HAP-1 (cell line): ENCODE measurements at regions not wholly inside any gene's neighbourhood (a gene's known extent, or its start where the extent isn't known, plus 50 kb on each side); places are given as distances from the start of the nearest gene placed in this dataset.

Experiments
- DNase-seq, 2 experiments: peaks; one replicate each; pipeline ENCODE4 v3.0.0-alpha.2; 2016 to 2020; ENCODE audit warnings: low spot score in 2 of 2
- H3K27me3 ChIP-seq: fragments of 250-450 bp; sonication (Bioruptor Pico); 2 replicates; pipeline ENCODE4 v1.5.1; 2020; ENCODE audit warnings: low read depth, mild to moderate bottlenecking, moderate library complexity
- H3K36me3 ChIP-seq: fragments of 250-450 bp; sonication (Bioruptor Pico); replicated peaks from 2 replicates; pipeline ENCODE4 v1.5.1; 2020; ENCODE audit warnings: mild to moderate bottlenecking
- H3K4me1 ChIP-seq: fragments of 250-450 bp; sonication (Bioruptor Pico); 2 replicates; pipeline ENCODE4 v1.5.1; 2020; ENCODE audit warnings: mild to moderate bottlenecking
- H3K4me3 ChIP-seq: fragments of 250-450 bp; sonication (Bioruptor Pico); 2 replicates; pipeline ENCODE4 v1.5.1; 2020; ENCODE audit warnings: mild to moderate bottlenecking, moderate library complexity
- H3K9me3 ChIP-seq: fragments of 250-450 bp; sonication (Bioruptor Pico); 2 replicates; pipeline ENCODE4 v1.5.1; 2020; ENCODE audit warnings: mild to moderate bottlenecking, moderate library complexity
- in situ Hi-C: fragments of 300-500 bp; cut with MboI; formaldehyde crosslinking; loops from 3 replicates; pipeline ENCODE4 v1.14.3; 2020; ENCODE audit warnings: low sequenced_read_pairs, inconsistent platforms, mixed read lengths

- Histone ChIP-seq H3K9me3 (no peaks in the 10 kb centered on the region), H3K36me3 (no peaks in the 10 kb centered on the region), H3K4me1 (peaks cover 6% of the 10 kb centered on the region), H3K4me3 (no peak overlapping the region), H3K27me3 (no peaks in the 10 kb centered on the region)
- in situ Hi-C loops = no loop called here
- DNase-seq = no peak
Observed at GRCh38 chr3:153008226-153008625, 153.8 kb upstream of the RAP2B start.

- in situ Hi-C loops = no loop called here
- Histone ChIP-seq H3K4me1 (no peaks in the 10 kb centered on the region), H3K9me3 (no peaks in the 10 kb centered on the region), H3K27me3 (no peaks in the 10 kb centered on the region; the same call in 1 of the 2 replicates), H3K36me3 (no peaks in the 10 kb centered on the region), H3K4me3 (no peak overlapping the region)
- DNase-seq = no peak
Observed at GRCh38 chr3:153023896-153024295, 138.1 kb upstream of the RAP2B start.

- peak in 1 of 2 experiments; percentile 53 for DNase-seq
- in situ Hi-C loops = loop anchor here (25.0 kb wide), 3 partner anchors 261 to 936 kb away; no protein-coding TSS in a partner anchor
- H3K27me3 ChIP-seq = no peaks in the 10 kb centered on the region; the same call in 1 of the 2 replicates
- no peaks in the 10 kb centered on the region for H3K4me1 ChIP-seq
- no peak overlapping the region for H3K4me3 ChIP-seq
- H3K36me3 ChIP-seq = no peaks in the 10 kb centered on the region
- H3K9me3 ChIP-seq = no peaks in the 10 kb centered on the region
Observed at GRCh38 chr3:153026026-153026425, 136.0 kb upstream of the RAP2B start.

GRCh38 chr3:153028381-153028780 lies 133.6 kb upstream of the RAP2B start:
- H3K4me1 ChIP-seq = no peaks in the 10 kb centered on the region
- no peaks in the 10 kb centered on the region; the same call in 1 of the 2 replicates for H3K27me3 ChIP-seq
- no peak for DNase-seq
- H3K36me3 ChIP-seq = no peaks in the 10 kb centered on the region
- H3K4me3 ChIP-seq = no peak overlapping the region
- H3K9me3 ChIP-seq = no peaks in the 10 kb centered on the region
- in situ Hi-C loops = loop anchor here (25.0 kb wide), 3 partner anchors 259 to 934 kb away; no protein-coding TSS in a partner anchor

GRCh38 chr3:153029350-153029749 lies 132.7 kb upstream of the RAP2B start:
- in situ Hi-C loops = loop anchor here (25.0 kb wide), 3 partner anchors 258 to 933 kb away; no protein-coding TSS in a partner anchor
- Histone ChIP-seq H3K27me3 (no peaks in the 10 kb centered on the region; the same call in 1 of the 2 replicates), H3K4me1 (no peaks in the 10 kb centered on the region), H3K9me3 (no peaks in the 10 kb centered on the region), H3K4me3 (no peak overlapping the region), H3K36me3 (no peaks in the 10 kb centered on the region)
- DNase-seq = no peak

- no peak for DNase-seq
- in situ Hi-C loops = loop anchor here (25.0 kb wide), 3 partner anchors 254 to 929 kb away; no protein-coding TSS in a partner anchor
Observed at GRCh38 chr3:153032891-153033290, 129.1 kb upstream of the RAP2B start.

GRCh38 chr3:153036846-153037245 lies 125.2 kb upstream of the RAP2B start:
- Histone ChIP-seq H3K36me3 (no peaks in the 10 kb centered on the region), H3K9me3 (no peaks in the 10 kb centered on the region), H3K27me3 (no peaks in the 10 kb centered on the region), H3K4me3 (no peak overlapping the region), H3K4me1 (no peaks in the 10 kb centered on the region)
- DNase-seq = no peak
- in situ Hi-C loops = loop anchor here (25.0 kb wide), 3 partner anchors 250 to 925 kb away; no protein-coding TSS in a partner anchor

More at GRCh38 chr3:153032891-153033290, 129.1 kb upstream of the RAP2B start:
- no peak overlapping the region for H3K4me3 ChIP-seq
- H3K36me3 ChIP-seq = no peaks in the 10 kb centered on the region
- H3K27me3 ChIP-seq = no peaks in the 10 kb centered on the region
- no peaks in the 10 kb centered on the region for H3K9me3 ChIP-seq
- H3K4me1 ChIP-seq = no peaks in the 10 kb centered on the region

- no peak overlapping the region for H3K4me3 ChIP-seq
- in situ Hi-C loops = loop anchor here (25.0 kb wide), 3 partner anchors 249 to 924 kb away; no protein-coding TSS in a partner anchor
- H3K4me1 ChIP-seq = peaks cover 4% of the 10 kb centered on the region; the same call in 1 of the 2 replicates
Observed at GRCh38 chr3:153038367-153038766, 123.7 kb upstream of the RAP2B start.

GRCh38 chr3:153038779-153039178 lies 123.2 kb upstream of the RAP2B start:
- DNase-seq = no peak
- Histone ChIP-seq H3K36me3 (no peaks in the 10 kb centered on the region), H3K9me3 (no peaks in the 10 kb centered on the region), H3K4me1 (peaks cover 7% of the 10 kb centered on the region; the same call in 1 of the 2 replicates), H3K27me3 (no peaks in the 10 kb centered on the region), H3K4me3 (no peak overlapping the region)
- in situ Hi-C loops = loop anchor here (25.0 kb wide), 3 partner anchors 249 to 924 kb away; no protein-coding TSS in a partner anchor

More at GRCh38 chr3:153038367-153038766, 123.7 kb upstream of the RAP2B start:
- H3K36me3 ChIP-seq = no peaks in the 10 kb centered on the region
- no peak for DNase-seq
- no peaks in the 10 kb centered on the region for H3K9me3 ChIP-seq
- no peaks in the 10 kb centered on the region for H3K27me3 ChIP-seq

GRCh38 chr3:153041181-153041580 lies 120.8 kb upstream of the RAP2B start:
- Histone ChIP-seq H3K4me3 (no peak overlapping the region), H3K9me3 (no peaks in the 10 kb centered on the region)
- in situ Hi-C loops = loop anchor here (25.0 kb wide), 3 partner anchors 246 to 921 kb away; no protein-coding TSS in a partner anchor

GRCh38 chr3:153042088-153042487 lies 119.9 kb upstream of the RAP2B start:
- no peaks in the 10 kb centered on the region for H3K36me3 ChIP-seq
- no peak overlapping the region for H3K4me3 ChIP-seq
- H3K9me3 ChIP-seq = no peaks in the 10 kb centered on the region
- DNase-seq = no peak
- peaks cover 7% of the 10 kb centered on the region; the same call in 1 of the 2 replicates for H3K4me1 ChIP-seq
- no peaks in the 10 kb centered on the region for H3K27me3 ChIP-seq
- in situ Hi-C loops = loop anchor here (25.0 kb wide), 3 partner anchors 245 to 920 kb away; no protein-coding TSS in a partner anchor

More at GRCh38 chr3:153041181-153041580, 120.8 kb upstream of the RAP2B start:
- DNase-seq = no peak
- no peaks in the 10 kb centered on the region for H3K36me3 ChIP-seq
- no peaks in the 10 kb centered on the region for H3K27me3 ChIP-seq
- H3K4me1 ChIP-seq = peaks cover 7% of the 10 kb centered on the region; the same call in 1 of the 2 replicates

- no peaks in the 10 kb centered on the region for H3K9me3 ChIP-seq
- H3K36me3 ChIP-seq = no peaks in the 10 kb centered on the region
- H3K4me3 ChIP-seq = no peak overlapping the region
- in situ Hi-C loops = loop anchor here (25.0 kb wide), 3 partner anchors 243 to 918 kb away; no protein-coding TSS in a partner anchor
- no peak for DNase-seq
- H3K4me1 ChIP-seq = peaks cover 7% of the 10 kb centered on the region; the same call in 1 of the 2 replicates
- no peaks in the 10 kb centered on the region for H3K27me3 ChIP-seq
Observed at GRCh38 chr3:153043729-153044328, 118.2 kb upstream of the RAP2B start.

- Histone ChIP-seq H3K4me1 (peaks cover 7% of the 10 kb centered on the region; the same call in 1 of the 2 replicates), H3K4me3 (no peak overlapping the region), H3K9me3 (no peaks in the 10 kb centered on the region), H3K27me3 (no peaks in the 10 kb centered on the region), H3K36me3 (no peaks in the 10 kb centered on the region)
- in situ Hi-C loops = loop anchor here (25.0 kb wide), 3 partner anchors 242 to 917 kb away; no protein-coding TSS in a partner anchor
- DNase-seq = no peak
Observed at GRCh38 chr3:153045150-153045549, 116.9 kb upstream of the RAP2B start.

GRCh38 chr3:153050978-153051377 lies 111.0 kb upstream of the RAP2B start:
- DNase-seq = no peak
- no peaks in the 10 kb centered on the region for H3K9me3 ChIP-seq
- no peak overlapping the region for H3K4me3 ChIP-seq
- in situ Hi-C loops = no loop called here
- H3K4me1 ChIP-seq = no peaks in the 10 kb centered on the region
- no peaks in the 10 kb centered on the region for H3K36me3 ChIP-seq
- no peaks in the 10 kb centered on the region for H3K27me3 ChIP-seq
